Astrocyte of the cerebellum (primary cell): ENCODE measurements at regions not wholly inside any gene's neighbourhood (a gene's known extent, or its start where the extent isn't known, plus 50 kb on each side); places are given as distances from the start of the nearest gene placed in this dataset.

Experiments
- DNase-seq: peaks from one replicate; pipeline ENCODE4 v3.0.0-alpha.2; 2011; ENCODE audit warnings: low read depth
- H3K4me3 ChIP-seq: 2 replicates; pipeline ENCODE4 v1.5.1; 2011; ENCODE audit warnings: mild to moderate bottlenecking, low read depth, low read length, moderate library complexity
- CTCF ChIP-seq: IDR thresholded peaks from 2 replicates; pipeline ENCODE4 v1.5.1; 2012; ENCODE audit warnings: low read length, low read depth, moderate library complexity, mild to moderate bottlenecking; ENCODE audit errors: missing control alignments
- in situ Hi-C: cut with HindIII; loops from 2 replicates; pipeline ENCODE4 v1.10.0; 2017; ENCODE audit warnings: low sequenced_read_pairs

- in situ Hi-C loops: loop anchor here (25.0 kb wide), 1 partner anchor 769 kb away; no protein-coding TSS in a partner anchor
- no peak overlapping the region for H3K4me3 ChIP-seq
- no peak for TF ChIP-seq CTCF
- DNase-seq: no peak
These were observed 161.3 kb downstream of the IPMK start for GRCh38 chr10:58106211-58107035.

- no peak for TF ChIP-seq CTCF
- no peak overlapping the region for H3K4me3 ChIP-seq
- peak; percentile 90 for DNase-seq
- in situ Hi-C loops: loop anchor here (25.0 kb wide), 1 partner anchor 767 kb away; no protein-coding TSS in a partner anchor
These were observed 163.3 kb downstream of the IPMK start for GRCh38 chr10:58104351-58104751.

- no peak for TF ChIP-seq CTCF
- no peak overlapping the region for H3K4me3 ChIP-seq
- DNase-seq: no peak
- in situ Hi-C loops: loop anchor here (25.0 kb wide), 1 partner anchor 766 kb away; no protein-coding TSS in a partner anchor
These were observed 164.8 kb downstream of the IPMK start for GRCh38 chr10:58102897-58103296.

GRCh38 chr10:58101682-58102081 is 166.0 kb downstream of the IPMK start:
- in situ Hi-C loops: loop anchor here (25.0 kb wide), 1 partner anchor 764 kb away; no protein-coding TSS in a partner anchor
- TF ChIP-seq CTCF: no peak
- DNase-seq: no peak
- H3K4me3 ChIP-seq: no peak overlapping the region

GRCh38 chr10:58094985-58095718 is 172.5 kb downstream of the IPMK start:
- no peak for DNase-seq
- in situ Hi-C loops: no loop called here
- no peak for TF ChIP-seq CTCF
- no peak overlapping the region for H3K4me3 ChIP-seq

GRCh38 chr10:58091886-58092285 is 175.8 kb downstream of the IPMK start:
- in situ Hi-C loops: no loop called here
- no peak overlapping the region for H3K4me3 ChIP-seq
- TF ChIP-seq CTCF: no peak
- no peak for DNase-seq
